ENCODE measurements at regions not wholly inside any gene's neighbourhood (a gene's known extent, or its start where the extent isn't known, plus 50 kb on each side); places are given as distances from the start of the nearest gene placed in this dataset.

GRCh38 chr7:67429735-67430134 lies 433.1 kb downstream of the TYW1 start:
- Histone ChIP-seq H3K79me2 (ENCODE audit: low read length) (no peaks in the 10 kb centered on the region), H3K9ac (ENCODE audit: low read length) (no peak overlapping the region), H4K20me1 (ENCODE audit: insufficient read depth, low read length) (no peaks in the 10 kb centered on the region), H3F3A (ENCODE audit: insufficient read depth, low read length) (no peaks in the 10 kb centered on the region), H3K9me3 (replicated peaks; ENCODE audit: insufficient read depth, low read length) (no peaks in the 10 kb centered on the region), H3K27me3 (replicated peaks; ENCODE audit: insufficient read depth, low read length) (no peaks in the 10 kb centered on the region), H3K4me1 (ENCODE audit: low read length) (no peaks in the 10 kb centered on the region), H2AFZ (ENCODE audit: low read length) (no peak overlapping the region), H3K27ac (ENCODE audit: low read length) (no peak overlapping the region), H3K4me2 (ENCODE audit: low read depth, low read length) (no peak overlapping the region), H3K36me3 (replicated peaks; ENCODE audit: insufficient read depth, low read length) (no peaks in the 10 kb centered on the region), H3K9me2 (replicated peaks; ENCODE audit: insufficient read depth, low read length) (no peaks in the 10 kb centered on the region), H3K4me3 (ENCODE audit: low read length) (no peak overlapping the region)
- no peak for DNase-seq
- TF ChIP-seq CTCF (IDR thresholded peaks at IDR 0.05; ENCODE audit: low read length): no peak
- no peak for TF ChIP-seq EZH2phosphoT487 (IDR thresholded peaks at IDR 0.05; ENCODE audit: low read length)
- TF ChIP-seq EZH2 (optimal IDR thresholded peaks at IDR 0.05; ENCODE audit: low read depth, low read length): no peak

- Histone ChIP-seq H2AFZ (ENCODE audit: low read length) (no peak overlapping the region), H4K20me1 (ENCODE audit: insufficient read depth, low read length) (no peaks in the 10 kb centered on the region), H3K9me2 (replicated peaks; ENCODE audit: insufficient read depth, low read length) (no peaks in the 10 kb centered on the region)
Measured at GRCh38 chr7:67432536-67433234, 436.1 kb downstream of the TYW1 start.

GRCh38 chr7:67435894-67436535 lies 439.4 kb downstream of the TYW1 start:
- Histone ChIP-seq H3K36me3 (replicated peaks; ENCODE audit: insufficient read depth, low read length) (no peaks in the 10 kb centered on the region), H3K27ac (ENCODE audit: low read length) (no peak overlapping the region)

More at GRCh38 chr7:67432536-67433234, 436.1 kb downstream of the TYW1 start:
- Histone ChIP-seq H3K27me3 (replicated peaks; ENCODE audit: insufficient read depth, low read length) (no peaks in the 10 kb centered on the region), H3K4me1 (ENCODE audit: low read length) (no peaks in the 10 kb centered on the region), H3K4me2 (ENCODE audit: low read depth, low read length) (no peak overlapping the region), H3K9ac (ENCODE audit: low read length) (no peak overlapping the region), H3F3A (ENCODE audit: insufficient read depth, low read length) (no peaks in the 10 kb centered on the region), H3K79me2 (ENCODE audit: low read length) (no peaks in the 10 kb centered on the region), H3K9me3 (replicated peaks; ENCODE audit: insufficient read depth, low read length) (no peaks in the 10 kb centered on the region), H3K36me3 (replicated peaks; ENCODE audit: insufficient read depth, low read length) (no peaks in the 10 kb centered on the region), H3K27ac (ENCODE audit: low read length) (no peak overlapping the region), H3K4me3 (ENCODE audit: low read length) (no peak overlapping the region)
- TF ChIP-seq EZH2phosphoT487 (IDR thresholded peaks at IDR 0.05; ENCODE audit: low read length): no peak
- DNase-seq: no peak

More at GRCh38 chr7:67435894-67436535, 439.4 kb downstream of the TYW1 start:
- Histone ChIP-seq H3K9ac (ENCODE audit: low read length) (no peak overlapping the region), H3K4me3 (ENCODE audit: low read length) (no peak overlapping the region), H3K9me3 (replicated peaks; ENCODE audit: insufficient read depth, low read length) (no peaks in the 10 kb centered on the region), H4K20me1 (ENCODE audit: insufficient read depth, low read length) (no peaks in the 10 kb centered on the region), H3K27me3 (replicated peaks; ENCODE audit: insufficient read depth, low read length) (no peaks in the 10 kb centered on the region), H2AFZ (ENCODE audit: low read length) (no peak overlapping the region), H3F3A (ENCODE audit: insufficient read depth, low read length) (no peaks in the 10 kb centered on the region), H3K9me2 (replicated peaks; ENCODE audit: insufficient read depth, low read length) (no peaks in the 10 kb centered on the region), H3K79me2 (ENCODE audit: low read length) (no peaks in the 10 kb centered on the region), H3K4me1 (ENCODE audit: low read length) (no peaks in the 10 kb centered on the region), H3K4me2 (ENCODE audit: low read depth, low read length) (no peak overlapping the region)
- no peak for DNase-seq
- no peak for TF ChIP-seq CTCF (IDR thresholded peaks at IDR 0.05; ENCODE audit: low read length)
- TF ChIP-seq EZH2phosphoT487 (IDR thresholded peaks at IDR 0.05; ENCODE audit: low read length): no peak
- TF ChIP-seq EZH2 (optimal IDR thresholded peaks at IDR 0.05; ENCODE audit: low read depth, low read length): no peak
